Breast epithelium (tissue), 3 donors: ENCODE measurements at regions not wholly inside any gene's neighbourhood (a gene's known extent, or its start where the extent isn't known, plus 50 kb on each side); places are given as distances from the start of the nearest gene placed in this dataset.

Experiments used
- POLR2A ChIP-seq: fragments of 450-650 bp; IDR thresholded peaks from one replicate; pipeline ENCODE4 v1.6.1; 2016; ENCODE audit warnings: antibody characterized with exemption, mild to moderate bottlenecking, moderate library complexity
- POLR2AphosphoS5 ChIP-seq, 3 donors: sonication (generic); formaldehyde crosslinking; IDR thresholded peaks; one replicate each; pipeline ENCODE4 v1.6.1; 2017; ENCODE audit warnings: antibody characterized with exemption in 3 of 3
- TF ChIP-seq, protein P1 (sequence below), 3 donors: fragments of 450-650 bp; IDR thresholded peaks; one replicate each; pipeline ENCODE4 v1.5.1; 2016 to 2017; ENCODE audit warnings: antibody characterized with exemption in 3 of 3, mild to moderate bottlenecking in 3 of 3, moderate library complexity in 3 of 3

DNA sequence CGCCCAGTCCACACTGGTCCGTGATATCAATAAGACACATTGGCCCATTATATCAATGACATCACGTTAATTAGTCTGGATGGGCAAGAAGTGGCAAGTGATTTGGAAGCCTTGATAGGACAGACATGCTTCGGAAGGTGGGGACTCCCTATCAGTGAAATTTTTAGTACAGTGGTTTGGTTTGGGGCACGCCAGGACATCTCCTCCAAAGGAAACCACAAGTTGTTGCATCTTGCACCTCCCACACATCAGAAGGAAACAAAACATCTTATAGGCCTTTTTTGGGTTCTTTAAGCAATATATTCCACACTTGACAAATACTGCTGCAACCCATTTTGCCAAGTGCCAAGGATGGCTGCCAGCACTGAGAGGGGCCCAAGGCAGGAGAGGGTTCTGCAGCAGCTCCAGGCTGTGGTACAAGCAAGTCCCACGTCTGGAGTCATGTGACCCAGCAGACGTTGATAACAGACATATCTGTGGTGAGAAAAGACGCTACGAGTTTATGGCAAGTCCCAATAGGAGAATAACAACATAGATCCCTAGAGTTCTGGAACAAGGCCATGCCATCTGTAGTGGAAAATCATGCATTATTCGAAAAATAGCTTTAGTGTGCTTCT is 95.3 kb upstream of the DISP3 start:
- TF ChIP-seq POLR2A (no peak), POLR2AphosphoS5 (IDR thresholded peaks at IDR 0.05) (no peak)
- TF ChIP-seq, protein P1, sequence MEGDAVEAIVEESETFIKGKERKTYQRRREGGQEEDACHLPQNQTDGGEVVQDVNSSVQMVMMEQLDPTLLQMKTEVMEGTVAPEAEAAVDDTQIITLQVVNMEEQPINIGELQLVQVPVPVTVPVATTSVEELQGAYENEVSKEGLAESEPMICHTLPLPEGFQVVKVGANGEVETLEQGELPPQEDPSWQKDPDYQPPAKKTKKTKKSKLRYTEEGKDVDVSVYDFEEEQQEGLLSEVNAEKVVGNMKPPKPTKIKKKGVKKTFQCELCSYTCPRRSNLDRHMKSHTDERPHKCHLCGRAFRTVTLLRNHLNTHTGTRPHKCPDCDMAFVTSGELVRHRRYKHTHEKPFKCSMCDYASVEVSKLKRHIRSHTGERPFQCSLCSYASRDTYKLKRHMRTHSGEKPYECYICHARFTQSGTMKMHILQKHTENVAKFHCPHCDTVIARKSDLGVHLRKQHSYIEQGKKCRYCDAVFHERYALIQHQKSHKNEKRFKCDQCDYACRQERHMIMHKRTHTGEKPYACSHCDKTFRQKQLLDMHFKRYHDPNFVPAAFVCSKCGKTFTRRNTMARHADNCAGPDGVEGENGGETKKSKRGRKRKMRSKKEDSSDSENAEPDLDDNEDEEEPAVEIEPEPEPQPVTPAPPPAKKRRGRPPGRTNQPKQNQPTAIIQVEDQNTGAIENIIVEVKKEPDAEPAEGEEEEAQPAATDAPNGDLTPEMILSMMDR (IDR thresholded peaks at IDR 0.05): no peak
